GM15510 (cell line): ENCODE measurements at regions not wholly inside any gene's neighbourhood (a gene's known extent, or its start where the extent isn't known, plus 50 kb on each side); places are given as distances from the start of the nearest gene placed in this dataset.

Source experiments
- POLR2A ChIP-seq: IDR thresholded peaks from 3 replicates; pipeline ENCODE4 v1.6.1; 2011; ENCODE audit warnings: borderline replicate concordance; ENCODE audit not compliant: insufficient read length; ENCODE audit errors: extremely low read depth

DNA sequence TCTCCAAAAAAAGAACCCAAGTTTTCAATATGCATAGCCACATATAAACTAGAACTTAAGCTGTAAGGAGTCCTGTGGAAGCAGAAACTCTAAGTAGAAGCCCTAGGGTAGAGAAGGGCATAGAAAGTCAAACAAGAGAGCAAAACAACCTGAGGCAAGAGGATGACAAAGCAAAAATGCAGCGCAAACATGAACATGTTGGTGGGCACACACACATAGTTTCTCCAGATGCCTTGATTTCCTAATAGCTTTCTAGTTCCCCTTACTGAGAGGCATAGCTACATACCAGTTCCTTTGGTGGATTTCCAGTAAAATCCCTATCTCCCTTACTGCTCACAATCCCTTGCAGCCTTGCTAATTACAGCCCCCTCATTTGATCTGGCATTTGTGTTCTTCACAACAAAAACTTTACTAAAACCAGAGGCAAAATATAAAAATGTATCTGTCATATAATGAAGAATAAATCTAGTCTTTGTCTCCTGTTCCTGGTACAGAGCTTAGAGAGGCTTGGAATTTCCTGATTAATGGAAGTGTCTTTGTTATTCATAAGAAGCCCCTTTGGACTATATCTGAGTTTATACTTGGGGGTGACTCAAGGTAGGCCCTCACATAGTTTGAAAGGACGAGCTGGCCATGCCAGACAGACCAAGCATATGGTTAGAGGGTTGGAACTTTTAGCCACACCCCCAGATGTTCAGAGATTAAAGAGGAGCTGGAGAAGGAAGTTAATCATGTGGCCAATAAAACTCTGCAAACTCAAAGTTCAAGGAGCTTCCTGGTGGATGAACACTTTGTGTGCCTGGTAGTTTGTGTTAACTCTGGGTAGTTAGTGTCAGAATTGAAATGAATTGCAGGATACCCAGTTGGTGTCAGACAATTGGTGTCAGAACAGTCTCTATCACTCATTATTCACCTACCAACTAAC lies 52.7 kb upstream of the ZCCHC13 start:
- no peak for TF ChIP-seq POLR2A

DNA sequence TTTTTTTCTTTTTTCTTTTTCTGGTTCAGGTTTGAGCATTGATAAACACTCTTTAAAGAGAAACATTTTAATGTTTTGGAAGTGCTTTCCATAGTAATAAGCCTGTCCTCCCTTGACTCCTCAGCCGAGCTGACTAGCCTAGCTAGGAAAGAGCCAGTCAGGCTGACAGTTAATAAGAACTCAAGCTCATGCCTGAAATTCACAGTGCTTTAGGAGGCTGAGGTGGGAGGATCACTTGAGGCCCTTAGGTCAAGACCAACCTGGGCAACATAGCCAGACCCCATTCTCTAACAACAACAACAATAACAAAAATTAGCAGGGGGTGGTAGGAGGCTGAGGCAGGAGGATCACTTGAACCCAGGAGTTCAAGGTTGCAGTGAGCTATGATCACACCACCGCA lies 53.4 kb upstream of the ZCCHC13 start:
- no peak for TF ChIP-seq POLR2A

DNA sequence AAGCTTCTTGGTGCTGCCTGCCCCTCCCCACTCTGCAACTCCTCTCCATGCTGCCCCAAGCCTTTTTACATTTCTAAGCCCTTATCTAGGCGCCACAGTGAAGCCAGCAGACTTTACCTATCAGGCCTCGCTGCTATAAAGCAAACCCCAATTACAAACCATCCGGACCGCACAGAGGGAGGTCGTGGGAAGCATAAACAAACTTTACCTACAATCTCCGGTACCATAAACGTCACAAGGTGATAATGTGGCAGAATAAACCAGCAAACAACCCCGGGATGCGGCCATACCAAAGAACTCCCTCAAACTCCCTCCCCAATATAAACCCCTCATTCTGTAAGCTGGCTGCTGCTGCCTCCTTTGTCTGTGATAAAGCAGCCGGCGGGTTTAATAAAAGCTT lies 54.0 kb upstream of the ZCCHC13 start:
- TF ChIP-seq POLR2A, result no peak

DNA sequence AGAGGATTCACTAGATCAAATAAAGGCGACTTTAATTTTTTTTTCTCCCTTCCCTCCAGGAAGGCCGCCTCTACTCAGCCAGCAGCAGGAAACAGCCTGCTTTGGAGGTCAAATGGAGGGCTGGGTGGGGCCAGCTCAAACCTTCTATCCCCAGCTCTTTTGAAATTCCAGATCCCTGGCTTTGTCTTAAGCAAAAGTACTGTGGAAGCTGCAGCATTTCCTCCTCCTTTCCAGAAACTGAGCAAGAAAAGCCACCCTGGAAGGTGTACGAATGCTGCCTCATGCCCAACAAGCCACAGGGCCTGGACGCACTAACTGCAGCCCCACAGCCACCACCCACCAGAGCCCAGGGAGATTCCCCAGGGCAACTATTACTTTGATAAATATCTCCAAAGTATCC lies 55.1 kb upstream of the ZCCHC13 start:
- no peak for TF ChIP-seq POLR2A

DNA sequence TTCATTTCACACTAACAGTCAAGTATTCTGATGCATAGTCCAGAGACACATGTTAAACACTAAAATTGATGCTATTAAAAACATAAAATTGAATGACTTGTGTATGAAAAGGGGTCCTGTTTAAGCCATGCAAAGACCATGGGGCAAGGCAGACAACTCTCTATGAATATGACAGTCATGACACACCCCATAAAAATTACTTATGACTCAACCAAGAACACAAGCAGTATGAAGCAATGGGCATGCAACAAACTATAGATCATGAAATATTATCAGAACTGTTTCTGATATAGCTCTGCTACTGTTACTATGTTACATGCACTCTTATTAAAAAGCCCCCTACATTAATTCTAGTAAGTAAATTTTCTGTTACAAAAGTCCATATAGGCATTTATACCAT lies 57.5 kb upstream of the ZCCHC13 start:
- no peak for TF ChIP-seq POLR2A

DNA sequence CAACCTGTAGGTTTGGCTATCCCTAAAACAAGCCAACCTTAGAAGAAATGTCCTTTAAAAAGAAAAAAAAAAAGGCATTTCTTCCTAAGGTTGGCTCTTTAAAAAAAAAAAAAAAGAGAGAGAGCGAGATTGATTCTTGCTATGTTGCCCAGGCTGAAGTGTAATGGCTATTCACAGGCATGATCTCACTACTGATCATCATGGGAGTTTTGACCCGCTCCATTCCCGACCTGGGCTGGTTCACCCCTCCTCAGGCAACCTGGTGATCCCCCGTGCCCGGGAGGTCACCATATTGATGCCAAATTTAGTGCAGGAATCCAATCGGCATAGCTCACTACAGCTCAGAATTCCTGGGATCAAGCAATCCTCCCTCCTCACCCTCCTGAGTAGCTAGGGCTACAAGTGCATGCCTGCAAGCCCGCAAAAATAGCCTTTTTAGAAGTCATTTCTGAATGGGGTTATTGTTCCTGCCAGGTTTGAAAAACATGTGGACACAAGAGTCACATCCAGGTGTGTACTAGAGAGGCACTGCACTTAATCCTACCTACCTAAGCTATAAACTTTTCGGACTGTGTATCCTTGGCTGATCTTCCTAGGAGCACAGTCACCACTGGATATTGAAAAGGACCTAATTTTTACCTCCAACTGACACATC lies 61.4 kb upstream of the ZCCHC13 start:
- TF ChIP-seq POLR2A, result no peak

DNA sequence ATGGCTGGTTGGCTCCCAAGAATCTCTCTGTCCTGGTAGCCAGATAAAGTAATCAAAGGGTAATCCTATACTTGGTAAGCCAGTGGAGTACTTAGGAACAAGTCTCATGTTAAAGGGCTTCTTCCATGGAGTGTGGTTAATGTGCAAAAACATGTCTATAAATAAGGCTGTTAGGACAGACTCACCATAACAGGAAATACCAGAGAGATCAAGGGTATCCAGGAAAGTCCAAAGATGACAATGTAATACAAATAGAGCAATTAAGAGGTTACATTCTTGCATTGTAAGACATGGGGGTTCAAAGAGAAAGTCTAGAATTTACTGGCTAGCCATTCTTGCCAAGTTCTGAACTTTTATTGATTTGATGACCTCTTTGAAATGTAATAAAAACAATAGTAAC lies 61.9 kb upstream of the ZCCHC13 start:
- no peak for TF ChIP-seq POLR2A

DNA sequence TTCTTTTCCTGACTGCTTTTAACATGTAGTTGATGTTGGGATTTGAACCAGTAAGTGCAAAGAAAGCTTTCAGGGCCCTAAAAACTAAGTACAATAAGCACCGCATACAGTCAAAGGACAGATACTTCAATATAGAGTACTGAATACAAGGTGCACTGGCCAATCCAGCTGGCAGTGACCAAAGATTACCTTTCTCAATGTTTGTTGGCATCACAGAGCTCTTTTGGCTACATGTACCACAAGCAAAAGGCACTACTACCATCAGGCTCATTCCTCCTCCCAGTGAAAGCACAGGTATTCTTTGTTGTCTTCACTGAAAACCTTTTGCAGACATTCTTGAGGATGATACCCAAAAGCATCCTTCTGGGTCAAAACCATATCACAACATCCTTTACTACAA lies 65.2 kb upstream of the ZCCHC13 start:
- TF ChIP-seq POLR2A, result no peak

DNA sequence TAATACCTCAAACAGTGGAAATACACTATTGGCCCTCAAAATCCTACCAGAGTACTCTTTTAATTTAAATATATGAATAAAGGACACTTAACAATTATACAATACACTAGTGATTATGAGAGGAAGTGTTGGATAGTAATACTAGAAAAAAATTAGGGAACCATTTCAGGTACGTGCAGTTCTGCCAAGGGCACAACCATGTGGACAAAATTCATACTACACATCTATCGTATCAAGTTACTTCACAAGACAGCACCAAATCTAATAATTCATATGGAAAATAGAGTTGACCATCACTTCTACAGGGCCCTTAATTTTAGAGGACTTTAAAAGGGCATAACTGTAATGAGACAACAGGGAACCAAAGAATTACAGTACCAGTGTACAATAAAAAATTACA lies 69.2 kb upstream of the ZCCHC13 start:
- no peak for TF ChIP-seq POLR2A

DNA sequence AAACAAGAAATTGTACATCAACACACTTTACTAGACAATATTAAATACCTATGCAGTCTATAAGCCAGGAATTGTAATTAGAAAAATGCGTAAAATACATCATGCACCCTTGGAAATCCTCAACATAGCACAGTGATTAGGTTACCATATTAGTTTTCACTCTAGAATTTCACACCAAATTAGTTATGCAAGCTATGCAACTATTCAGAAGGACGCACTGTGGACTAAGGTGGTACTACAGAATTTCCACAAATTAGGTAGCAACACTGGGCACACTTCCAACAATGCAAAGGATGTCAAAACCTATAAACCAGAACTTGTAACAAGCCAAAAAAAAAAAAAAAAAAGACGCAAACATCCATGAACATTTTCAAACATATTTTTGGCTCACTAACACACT lies 71.1 kb upstream of the ZCCHC13 start:
- no peak for TF ChIP-seq POLR2A

DNA sequence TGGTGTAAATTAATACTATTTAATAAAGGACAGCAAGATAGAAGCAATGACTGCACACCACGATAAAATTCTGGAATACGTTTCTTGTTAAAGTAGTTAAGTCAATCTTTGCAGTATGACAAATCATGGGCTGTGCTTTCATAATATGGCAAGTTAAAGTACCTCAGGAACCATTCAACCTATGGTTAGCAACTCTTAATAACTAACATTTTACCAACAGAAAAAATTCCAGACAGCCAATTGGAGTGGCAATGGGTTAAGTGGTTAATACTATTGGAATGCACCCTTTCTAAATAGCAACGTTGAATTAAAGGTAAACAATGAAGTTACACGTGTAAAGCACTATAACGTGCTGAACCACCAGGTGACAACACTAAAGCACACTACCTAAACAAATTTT lies 72.4 kb upstream of the ZCCHC13 start:
- no peak for TF ChIP-seq POLR2A

DNA sequence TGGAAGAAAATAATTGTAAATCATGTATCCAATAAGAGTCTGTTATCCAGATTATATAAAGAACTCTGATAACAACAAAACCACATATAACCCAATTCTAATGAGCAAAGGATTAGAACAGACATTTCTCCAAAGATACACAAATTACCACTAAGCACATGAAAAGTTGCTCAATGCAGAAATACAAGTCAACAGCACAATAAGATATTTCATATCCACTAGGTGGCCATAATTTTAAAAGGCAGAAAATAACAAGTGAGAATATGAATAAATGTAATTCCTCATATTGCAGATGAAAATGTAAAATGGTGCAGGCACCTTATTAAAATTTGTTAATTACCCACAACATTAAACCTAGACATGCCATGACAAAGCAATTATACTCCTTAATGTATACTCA lies 73.9 kb upstream of the ZCCHC13 start:
- no peak for TF ChIP-seq POLR2A

DNA sequence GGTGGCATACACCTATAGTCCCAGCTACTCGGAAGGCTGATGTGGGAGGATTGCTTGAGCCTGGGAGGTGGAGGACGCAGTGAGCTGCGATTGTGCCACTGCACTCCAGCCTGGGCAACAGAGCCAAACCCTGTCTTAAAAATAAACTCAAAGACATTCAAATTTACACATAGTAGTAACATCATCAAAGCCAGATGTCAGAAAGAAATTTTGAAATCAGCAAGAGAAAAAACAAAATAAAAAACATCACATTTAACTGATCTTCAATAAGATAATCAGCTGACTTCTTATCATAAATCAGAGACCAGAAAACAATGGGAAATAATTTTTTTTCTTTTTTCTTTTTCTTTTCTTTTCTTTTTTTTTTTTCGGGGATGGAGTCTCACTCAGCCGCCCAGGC lies 78.9 kb upstream of the ZCCHC13 start:
- TF ChIP-seq POLR2A, result no peak

DNA sequence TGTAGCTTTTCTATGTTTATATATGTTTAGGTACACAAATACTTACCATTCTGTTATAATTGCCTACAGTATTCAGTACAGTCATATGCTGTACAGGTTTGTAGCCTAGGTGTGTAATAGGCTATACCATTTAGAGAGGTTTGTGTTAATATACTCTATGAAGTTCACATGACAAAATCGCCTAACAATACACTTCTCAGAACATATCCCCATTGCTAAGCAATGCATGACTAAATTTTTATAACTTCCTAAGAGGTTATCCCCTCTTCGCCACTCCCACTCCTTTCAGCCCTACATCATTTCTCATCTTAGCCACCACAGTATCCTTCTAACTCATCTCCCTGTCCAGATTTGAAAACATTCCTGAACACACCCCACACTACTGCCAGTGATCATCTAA lies 83.7 kb upstream of the ZCCHC13 start:
- no peak for TF ChIP-seq POLR2A

DNA sequence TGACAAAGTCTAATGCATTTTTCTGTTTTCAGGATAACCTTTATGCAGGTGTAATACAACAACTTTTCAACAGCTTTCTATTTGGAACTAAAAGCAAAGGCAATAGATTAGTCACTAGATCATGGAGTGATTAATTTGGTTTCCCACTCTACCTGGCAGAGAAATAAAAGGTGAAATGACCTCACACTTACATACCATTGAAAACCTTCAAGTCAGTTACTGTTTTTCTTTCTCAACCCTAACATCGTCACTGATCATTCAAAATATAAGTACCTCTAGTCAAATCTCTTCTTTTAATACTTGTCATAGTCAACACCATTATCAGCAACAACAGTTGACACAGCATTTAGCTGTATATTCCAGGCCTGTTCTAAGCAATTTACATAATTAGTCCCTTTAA lies 85.1 kb upstream of the ZCCHC13 start:
- TF ChIP-seq POLR2A, result no peak

DNA sequence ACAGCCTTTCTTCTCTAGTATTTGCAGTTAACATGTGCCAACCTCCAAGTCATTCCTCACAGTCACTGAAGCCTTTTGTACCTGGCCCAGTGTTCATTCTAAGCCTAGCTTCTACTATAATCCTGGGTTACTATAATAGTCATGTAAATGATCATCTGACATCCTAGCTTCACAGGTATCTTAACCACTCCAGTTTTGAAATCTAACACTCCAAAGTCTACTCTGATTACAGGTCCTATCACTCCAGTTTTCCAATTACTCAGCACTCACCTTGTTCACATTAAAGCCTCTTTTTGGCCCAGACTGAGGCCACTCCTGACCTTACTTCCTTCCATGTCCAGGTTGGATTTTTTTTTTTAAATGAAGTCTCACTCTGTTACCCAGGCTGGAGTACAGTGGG lies 87.6 kb upstream of the ZCCHC13 start:
- TF ChIP-seq POLR2A, result no peak
